ENCODE measurements at regions not wholly inside any gene's neighbourhood (a gene's known extent, or its start where the extent isn't known, plus 50 kb on each side); places are given as distances from the start of the nearest gene placed in this dataset.

DNA sequence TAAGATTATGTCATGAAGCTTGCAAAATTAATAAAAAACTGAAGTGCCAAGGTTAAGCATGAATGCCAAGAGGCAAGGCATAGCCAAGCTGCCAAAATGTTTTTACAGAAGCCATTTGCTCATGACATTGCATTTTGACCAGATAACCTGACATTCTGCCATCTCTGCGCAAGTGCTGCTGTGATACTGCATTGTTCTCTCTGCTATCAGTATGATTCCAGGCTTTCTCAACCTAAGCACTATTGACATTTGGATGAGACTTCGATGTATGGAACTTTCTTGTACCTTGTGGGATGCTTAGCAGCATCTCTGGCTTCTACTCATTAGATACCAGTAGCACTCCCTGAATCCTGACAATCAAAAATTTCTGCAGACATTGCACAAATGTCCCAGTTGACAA lies 139.2 kb downstream of the RASSF9 start:
- no peak overlapping the region for H3K27ac ChIP-seq (ENCODE audit: extremely low read length, insufficient read depth, low read length)
- 30% methylated on average over 2 of the region's 2 CpGs for WGBS (ENCODE audit: low lambda C conversion rate)
- no peaks in the 10 kb centered on the region for H3K79me2 ChIP-seq (ENCODE audit: insufficient read depth, low read length)
- no peak for DNase-seq (ENCODE audit: low spot score)
- ChIA-PET CTCF (ENCODE audit: low intra/inter-chr PET ratio, low total read pairs) (no interaction called here), POLR2A (no interaction called here)
- H3K27me3 ChIP-seq (ENCODE audit: control insufficient read depth in 1 of 2, insufficient read depth in 2 of 2, low read length in 2 of 2): no peaks in the 10 kb centered on the region
- H3K36me3 ChIP-seq (replicated peaks in 1 of 2; ENCODE audit: control insufficient read depth in 1 of 2, insufficient read depth in 2 of 2, low read length in 2 of 2): no peaks in the 10 kb centered on the region
- H3K4me3 ChIP-seq (replicated peaks in 1 of 3; ENCODE audit: insufficient read depth in 1 of 3, low read depth in 2 of 3, low read length in 3 of 3): no peak overlapping the region
- H3K4me1 ChIP-seq (ENCODE audit: insufficient read depth, low read length): no peaks in the 10 kb centered on the region
- no peak for FAIRE-seq
- no peak overlapping the region for H2AFZ ChIP-seq (ENCODE audit: low read length)
- no peaks in the 10 kb centered on the region for H3K9me3 ChIP-seq (ENCODE audit: low read length)
- TF ChIP-seq ZEB1 (IDR thresholded peaks at IDR 0.05; ENCODE audit: insufficient replicate concordance, low read depth) (no peak), TBX3 (IDR thresholded peaks at IDR 0.05; ENCODE audit: borderline replicate concordance) (no peak), MTF2 (CRISPR knock-in tag; IDR thresholded peaks at IDR 0.05; ENCODE audit: borderline replicate concordance) (no peak), KMT2A (CRISPR knock-in tag; IDR thresholded peaks at IDR 0.05) (no peak), RARA (CRISPR knock-in tag; IDR thresholded peaks at IDR 0.05) (no peak), JARID2 (CRISPR knock-in tag; IDR thresholded peaks at IDR 0.05; ENCODE audit: insufficient replicate concordance) (no peak), PHB2 (IDR thresholded peaks at IDR 0.05; ENCODE audit: partially characterized antibody) (no peak), HNRNPH1 (optimal IDR thresholded peaks at IDR 0.05; ENCODE audit: low read depth, low read length) (no peak), PRPF4 (IDR thresholded peaks at IDR 0.05; ENCODE audit: low read depth, low read length, poor library complexity, severe bottlenecking) (no peak), NCOA1 (CRISPR knock-in tag; IDR thresholded peaks at IDR 0.05) (no peak), IKZF4 (CRISPR knock-in tag; IDR thresholded peaks at IDR 0.05; ENCODE audit: borderline replicate concordance, low read depth, not compliant biosample characterization) (no peak), ZNF446 (CRISPR knock-in tag; IDR thresholded peaks at IDR 0.05) (no peak), PCBP1 (IDR thresholded peaks at IDR 0.05; ENCODE audit: borderline replicate concordance, low read depth, low read length) (no peak), MEF2D (CRISPR knock-in tag; IDR thresholded peaks at IDR 0.05) (no peak), CCDC6 (CRISPR knock-in tag; IDR thresholded peaks at IDR 0.05) (no peak), ZSCAN21 (CRISPR knock-in tag; IDR thresholded peaks at IDR 0.05; ENCODE audit: borderline replicate concordance) (no peak), GATAD2A (CRISPR knock-in tag; IDR thresholded peaks at IDR 0.05) (no peak), RCOR2 (CRISPR knock-in tag; IDR thresholded peaks at IDR 0.05) (no peak)
- TF ChIP-seq, protein P1, sequence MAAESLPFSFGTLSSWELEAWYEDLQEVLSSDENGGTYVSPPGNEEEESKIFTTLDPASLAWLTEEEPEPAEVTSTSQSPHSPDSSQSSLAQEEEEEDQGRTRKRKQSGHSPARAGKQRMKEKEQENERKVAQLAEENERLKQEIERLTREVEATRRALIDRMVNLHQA (CRISPR knock-in tag; IDR thresholded peaks at IDR 0.05): no peak
- TF ChIP-seq, protein P2, sequence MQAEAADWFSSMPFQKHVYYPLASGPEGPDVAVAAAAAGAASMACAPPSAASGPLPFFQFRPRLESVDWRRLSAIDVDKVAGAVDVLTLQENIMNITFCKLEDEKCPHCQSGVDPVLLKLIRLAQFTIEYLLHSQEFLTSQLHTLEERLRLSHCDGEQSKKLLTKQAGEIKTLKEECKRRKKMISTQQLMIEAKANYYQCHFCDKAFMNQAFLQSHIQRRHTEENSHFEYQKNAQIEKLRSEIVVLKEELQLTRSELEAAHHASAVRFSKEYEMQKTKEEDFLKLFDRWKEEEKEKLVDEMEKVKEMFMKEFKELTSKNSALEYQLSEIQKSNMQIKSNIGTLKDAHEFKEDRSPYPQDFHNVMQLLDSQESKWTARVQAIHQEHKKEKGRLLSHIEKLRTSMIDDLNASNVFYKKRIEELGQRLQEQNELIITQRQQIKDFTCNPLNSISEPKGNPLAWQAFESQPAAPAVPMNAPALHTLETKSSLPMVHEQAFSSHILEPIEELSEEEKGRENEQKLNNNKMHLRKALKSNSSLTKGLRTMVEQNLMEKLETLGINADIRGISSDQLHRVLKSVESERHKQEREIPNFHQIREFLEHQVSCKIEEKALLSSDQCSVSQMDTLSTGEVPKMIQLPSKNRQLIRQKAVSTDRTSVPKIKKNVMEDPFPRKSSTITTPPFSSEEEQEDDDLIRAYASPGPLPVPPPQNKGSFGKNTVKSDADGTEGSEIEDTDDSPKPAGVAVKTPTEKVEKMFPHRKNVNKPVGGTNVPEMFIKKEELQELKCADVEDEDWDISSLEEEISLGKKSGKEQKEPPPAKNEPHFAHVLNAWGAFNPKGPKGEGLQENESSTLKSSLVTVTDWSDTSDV (CRISPR knock-in tag; IDR thresholded peaks at IDR 0.05): no peak
- intact Hi-C loops (cut with micrococcal nuclease; ENCODE audit: unreplicated experiment) (no loop called here), in situ Hi-C loops (cut with HindIII; ENCODE audit: extremely low pct_ligation_motif_present, low pct_unique_long_range_greater_than_20kb) (no loop called here)
- no peak overlapping the region for H3K9ac ChIP-seq (ENCODE audit: insufficient read depth, low read depth, low read length)
- BruUV-seq (replicated peaks): no TSS peak
- H4K20me1 ChIP-seq (ENCODE audit: insufficient read depth, low read length): no peaks in the 10 kb centered on the region
- no peak for ATAC-seq
- H3K4me2 ChIP-seq (ENCODE audit: low read depth, low read length): no peak overlapping the region

Measured in HepG2 (cell line).